Keratinocyte (primary cell): ENCODE measurements at regions not wholly inside any gene's neighbourhood (a gene's known extent, or its start where the extent isn't known, plus 50 kb on each side); places are given as distances from the start of the nearest gene placed in this dataset.

Experiments
- EZH2 ChIP-seq: IDR thresholded peaks from one replicate; pipeline ENCODE4 v1.6.1; 2012; ENCODE audit warnings: inconsistent platforms, mild to moderate bottlenecking, low read length, moderate library complexity
- TF ChIP-seq, protein P1 (sequence below), 3 experiments: IDR thresholded peaks in 1 of 3; conservative IDR thresholded peaks in 1 of 3; optimal IDR thresholded peaks in 1 of 3; 2 replicates in 2 of 3; 3 replicates in 1 of 3; pipeline versions ENCODE3 to v1.5.1; 2011; ENCODE audit warnings: low read length in 3 of 3, mild to moderate bottlenecking in 3 of 3, moderate library complexity in 2 of 3, control low read depth in 1 of 3, inconsistent platforms in 1 of 3; ENCODE audit not compliant: insufficient read depth in 2 of 3; ENCODE audit errors: extremely low read depth in 1 of 3

- TF ChIP-seq, protein P1, sequence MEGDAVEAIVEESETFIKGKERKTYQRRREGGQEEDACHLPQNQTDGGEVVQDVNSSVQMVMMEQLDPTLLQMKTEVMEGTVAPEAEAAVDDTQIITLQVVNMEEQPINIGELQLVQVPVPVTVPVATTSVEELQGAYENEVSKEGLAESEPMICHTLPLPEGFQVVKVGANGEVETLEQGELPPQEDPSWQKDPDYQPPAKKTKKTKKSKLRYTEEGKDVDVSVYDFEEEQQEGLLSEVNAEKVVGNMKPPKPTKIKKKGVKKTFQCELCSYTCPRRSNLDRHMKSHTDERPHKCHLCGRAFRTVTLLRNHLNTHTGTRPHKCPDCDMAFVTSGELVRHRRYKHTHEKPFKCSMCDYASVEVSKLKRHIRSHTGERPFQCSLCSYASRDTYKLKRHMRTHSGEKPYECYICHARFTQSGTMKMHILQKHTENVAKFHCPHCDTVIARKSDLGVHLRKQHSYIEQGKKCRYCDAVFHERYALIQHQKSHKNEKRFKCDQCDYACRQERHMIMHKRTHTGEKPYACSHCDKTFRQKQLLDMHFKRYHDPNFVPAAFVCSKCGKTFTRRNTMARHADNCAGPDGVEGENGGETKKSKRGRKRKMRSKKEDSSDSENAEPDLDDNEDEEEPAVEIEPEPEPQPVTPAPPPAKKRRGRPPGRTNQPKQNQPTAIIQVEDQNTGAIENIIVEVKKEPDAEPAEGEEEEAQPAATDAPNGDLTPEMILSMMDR (optimal IDR thresholded peaks at IDR 0.05 in 1 of 3, IDR thresholded peaks at IDR 0.05 in 1 of 3, conservative IDR thresholded peaks at IDR 0.05 in 1 of 3; ENCODE audit: extremely low read depth in 1 of 3, insufficient read depth in 2 of 3, low read length in 3 of 3) = no peak
- no peak for TF ChIP-seq EZH2
Observed at GRCh38 chr14:71694591-71695530, 237.4 kb upstream of the RGS6 start.
